OCI-LY3 (cell line): ENCODE measurements at regions not wholly inside any gene's neighbourhood (a gene's known extent, or its start where the extent isn't known, plus 50 kb on each side); places are given as distances from the start of the nearest gene placed in this dataset.

Source experiments
- H2AFZ ChIP-seq: fragments of 200-600, 300-600 bp; shearing (Covaris generic); 2 replicates; pipeline ENCODE4 v1.6.0; 2014; ENCODE audit warnings: antibody characterized with exemption, low read depth, low read length
- H3K27ac ChIP-seq: fragments of 200-600, 300-600 bp; sonication (generic); 2 replicates; pipeline ENCODE4 v1.5.1; 2014; ENCODE audit warnings: mild to moderate bottlenecking, low read length, moderate library complexity, mixed read lengths
- H3K27me3 ChIP-seq: fragments of 200-600, 300-600 bp; sonication (generic); 2 replicates; pipeline ENCODE4 v1.6.1; 2014; ENCODE audit warnings: low read depth, low read length, mixed read lengths
- H3K36me3 ChIP-seq: fragments of 200-600, 300-600 bp; sonication (generic); replicated peaks from 2 replicates; pipeline ENCODE3; 2014; ENCODE audit warnings: low read depth, low read length, mixed read lengths
- H3K4me1 ChIP-seq: fragments of 300-600, 200-600 bp; sonication (generic); 2 replicates; pipeline ENCODE4 v1.6.1; 2014; ENCODE audit warnings: low read length, mixed read lengths
- H3K4me2 ChIP-seq: fragments of 200-600, 300-600 bp; sonication (generic); 2 replicates; pipeline ENCODE4 v1.6.1; 2014; ENCODE audit warnings: low read length, mixed read lengths
- H3K4me3 ChIP-seq: fragments of 300-600, 200-600 bp; sonication (generic); 2 replicates; pipeline ENCODE4 v1.5.1; 2014; ENCODE audit warnings: antibody characterized with exemption, mild to moderate bottlenecking, low read length, moderate library complexity
- H3K79me2 ChIP-seq: fragments of 300-600, 200-600 bp; shearing (Covaris generic); 2 replicates; pipeline ENCODE4 v1.6.1; 2014; ENCODE audit warnings: mild to moderate bottlenecking, low read length, mixed read lengths
- H3K9ac ChIP-seq: fragments of 300-600, 200-600 bp; shearing (Covaris generic); 2 replicates; pipeline ENCODE4 v1.6.0; 2014; ENCODE audit warnings: mild to moderate bottlenecking, low read length, moderate library complexity
- H3K9me3 ChIP-seq: fragments of 200-600, 300-600 bp; shearing (Covaris generic); 2 replicates; pipeline ENCODE4 v1.6.1; 2014; ENCODE audit warnings: low read length, mixed read lengths; ENCODE audit not compliant: insufficient read depth
- H4K20me1 ChIP-seq: fragments of 200-600, 300-600 bp; sonication (generic); 2 replicates; pipeline ENCODE4 v1.6.1; 2016; ENCODE audit warnings: low read length, mixed read lengths; ENCODE audit not compliant: insufficient read depth
- EZH2phosphoT487 ChIP-seq: fragments of 200-600 bp; shearing (Covaris generic); IDR thresholded peaks from 2 replicates; pipeline ENCODE4 v1.6.1; 2018; ENCODE audit warnings: antibody characterized with exemption, mixed run types, low read depth
- TF ChIP-seq, protein P1 (sequence below): fragments of 200-600, 300-600 bp; sonication (generic); IDR thresholded peaks from 2 replicates; pipeline ENCODE4 v1.5.1; 2014; ENCODE audit warnings: antibody characterized with exemption, low read length, low read depth

DNA sequence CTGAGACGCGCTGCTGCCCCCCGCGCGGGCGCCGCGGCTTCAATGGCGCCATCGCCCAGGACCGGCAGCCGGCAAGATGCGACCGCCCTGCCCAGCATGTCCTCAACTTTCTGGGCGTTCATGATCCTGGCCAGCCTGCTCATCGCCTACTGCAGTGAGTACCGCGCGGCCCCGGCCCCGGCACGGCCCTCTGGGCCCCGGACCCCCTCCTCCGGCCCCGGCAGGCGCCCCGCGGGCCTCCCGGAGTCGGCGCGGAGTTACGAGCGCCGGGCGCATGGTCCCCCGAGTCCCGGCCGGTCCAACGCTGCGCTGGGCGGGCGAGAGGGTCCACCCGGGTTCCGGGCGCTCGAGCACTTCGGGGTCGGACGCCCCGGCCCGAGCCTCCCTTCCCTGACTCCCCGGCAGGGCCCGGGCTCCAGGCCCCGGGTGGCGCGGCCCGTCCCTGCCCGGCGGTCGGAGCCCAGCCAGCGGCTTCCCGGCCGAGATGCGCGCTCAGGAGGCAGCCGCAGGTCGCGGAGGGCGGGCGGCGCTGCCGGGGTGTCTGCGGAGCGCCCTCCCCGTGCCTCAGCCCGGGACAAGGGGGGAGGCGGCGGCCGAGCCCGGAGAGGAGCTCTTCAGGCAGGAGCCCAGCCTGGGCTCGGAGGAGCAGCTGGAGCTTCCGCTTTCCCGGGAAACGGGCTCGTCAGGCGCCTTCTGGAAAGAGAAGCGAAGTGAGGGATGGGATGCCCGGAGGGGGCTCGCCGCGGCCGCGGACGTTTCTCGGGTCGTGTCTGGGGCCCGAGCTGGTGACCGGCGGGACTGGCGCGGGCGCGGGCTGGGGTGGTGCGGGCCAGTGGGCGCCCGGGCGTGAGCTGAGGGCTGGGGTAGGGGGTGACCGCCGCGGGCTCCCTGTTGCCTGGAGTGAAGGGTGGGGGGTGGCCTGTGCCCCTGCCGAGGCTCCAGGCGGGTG, 1337.8 kb downstream of the BRD1 start:
- H3K27me3 ChIP-seq: peaks cover 6% of the 10 kb centered on the region; the same call in 1 of the 2 replicates
- no peak overlapping the region for H3K4me3 ChIP-seq
- H3K27ac ChIP-seq: no peak overlapping the region
- H2AFZ ChIP-seq: no peak overlapping the region
- no peaks in the 10 kb centered on the region for H3K9me3 ChIP-seq
- H4K20me1 ChIP-seq: no peaks in the 10 kb centered on the region; the same call in 1 of the 2 replicates
- H3K9ac ChIP-seq: no peak overlapping the region
- no peaks in the 10 kb centered on the region for H3K79me2 ChIP-seq
- H3K4me1 ChIP-seq: no peaks in the 10 kb centered on the region
- no peak for TF ChIP-seq EZH2phosphoT487
- TF ChIP-seq, protein P1, sequence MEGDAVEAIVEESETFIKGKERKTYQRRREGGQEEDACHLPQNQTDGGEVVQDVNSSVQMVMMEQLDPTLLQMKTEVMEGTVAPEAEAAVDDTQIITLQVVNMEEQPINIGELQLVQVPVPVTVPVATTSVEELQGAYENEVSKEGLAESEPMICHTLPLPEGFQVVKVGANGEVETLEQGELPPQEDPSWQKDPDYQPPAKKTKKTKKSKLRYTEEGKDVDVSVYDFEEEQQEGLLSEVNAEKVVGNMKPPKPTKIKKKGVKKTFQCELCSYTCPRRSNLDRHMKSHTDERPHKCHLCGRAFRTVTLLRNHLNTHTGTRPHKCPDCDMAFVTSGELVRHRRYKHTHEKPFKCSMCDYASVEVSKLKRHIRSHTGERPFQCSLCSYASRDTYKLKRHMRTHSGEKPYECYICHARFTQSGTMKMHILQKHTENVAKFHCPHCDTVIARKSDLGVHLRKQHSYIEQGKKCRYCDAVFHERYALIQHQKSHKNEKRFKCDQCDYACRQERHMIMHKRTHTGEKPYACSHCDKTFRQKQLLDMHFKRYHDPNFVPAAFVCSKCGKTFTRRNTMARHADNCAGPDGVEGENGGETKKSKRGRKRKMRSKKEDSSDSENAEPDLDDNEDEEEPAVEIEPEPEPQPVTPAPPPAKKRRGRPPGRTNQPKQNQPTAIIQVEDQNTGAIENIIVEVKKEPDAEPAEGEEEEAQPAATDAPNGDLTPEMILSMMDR: no peak
- H3K36me3 ChIP-seq: no peaks in the 10 kb centered on the region
- no peak overlapping the region for H3K4me2 ChIP-seq

DNA sequence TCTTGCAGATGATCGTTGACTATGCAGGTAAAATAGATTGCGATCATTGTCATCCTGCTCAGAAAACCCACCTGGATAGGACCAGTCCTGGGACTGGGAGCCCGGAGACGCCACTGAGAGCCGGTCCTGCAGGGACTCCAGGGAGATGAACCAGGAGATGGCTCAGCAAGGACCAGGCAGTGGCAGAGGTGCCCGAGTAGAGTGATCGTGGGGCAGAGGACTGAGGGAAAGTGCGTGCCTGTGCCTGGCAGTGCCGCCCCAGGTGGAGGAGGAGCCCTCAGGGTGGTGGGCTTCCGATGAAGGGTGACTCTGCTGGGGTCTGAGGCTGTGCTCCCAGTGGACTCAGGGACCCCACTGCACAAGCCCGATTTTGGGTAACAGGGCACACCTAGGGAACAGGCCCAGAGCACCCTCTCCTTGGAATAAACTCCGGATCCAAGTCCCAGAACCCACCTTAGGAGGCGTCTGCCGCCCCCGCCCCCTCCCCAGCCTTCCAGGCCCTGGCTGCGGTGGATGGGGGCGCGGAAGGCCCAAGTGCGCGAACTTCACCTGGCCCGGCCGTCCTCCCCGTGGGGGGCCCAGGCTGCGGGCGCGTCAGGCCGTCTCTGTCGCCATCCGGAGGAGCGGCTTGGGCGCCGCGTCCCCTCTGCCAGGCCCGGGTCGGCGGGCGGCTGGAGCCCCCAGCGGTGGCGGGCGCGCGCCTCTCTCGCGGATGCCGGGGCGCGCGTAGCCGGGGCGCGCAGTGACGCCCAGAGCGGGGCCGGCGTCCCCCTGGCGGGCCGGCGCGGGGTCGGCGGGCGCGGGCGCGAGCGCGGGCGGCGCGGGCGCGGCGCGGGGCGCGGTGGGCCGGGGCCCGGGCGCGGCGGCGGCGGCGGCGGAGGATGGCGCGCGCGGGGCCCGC, 1338.8 kb downstream of the BRD1 start:
- no peaks in the 10 kb centered on the region for H3K36me3 ChIP-seq
- H3K9me3 ChIP-seq: no peaks in the 10 kb centered on the region
- H3K4me1 ChIP-seq: no peaks in the 10 kb centered on the region
- H3K4me2 ChIP-seq: no peak overlapping the region
- H2AFZ ChIP-seq: no peak overlapping the region
- H3K9ac ChIP-seq: no peak overlapping the region
- no peak overlapping the region for H3K27ac ChIP-seq
- H3K27me3 ChIP-seq: peaks cover 1% of the 10 kb centered on the region; the same call in 1 of the 2 replicates
- H3K79me2 ChIP-seq: no peaks in the 10 kb centered on the region
- no peak for TF ChIP-seq EZH2phosphoT487
- TF ChIP-seq, protein P1: no peak
- H3K4me3 ChIP-seq: no peak overlapping the region
- no peaks in the 10 kb centered on the region; the same call in 1 of the 2 replicates for H4K20me1 ChIP-seq

DNA sequence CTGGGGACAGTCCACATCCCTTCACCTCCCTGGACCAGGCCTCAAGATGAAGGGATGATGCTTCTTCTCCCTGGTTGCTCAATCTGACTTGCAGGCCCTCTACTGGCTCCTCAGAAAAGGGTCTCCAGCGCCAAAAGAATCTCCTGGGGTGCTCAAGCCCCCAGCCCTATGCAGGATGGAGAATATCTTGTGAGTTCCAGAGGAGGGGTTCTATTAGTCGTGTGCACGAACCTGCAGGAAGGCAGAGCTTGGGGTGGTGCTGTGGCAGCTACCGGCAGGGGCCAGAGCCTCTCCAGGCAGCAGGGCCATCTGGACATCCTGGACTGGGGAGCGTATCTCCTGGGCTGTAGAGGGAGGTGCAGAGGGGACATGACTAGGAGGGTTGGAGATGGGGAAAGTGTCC, 1339.5 kb downstream of the BRD1 start:
- Histone ChIP-seq H3K36me3 (no peaks in the 10 kb centered on the region), H3K4me2 (no peak overlapping the region), H3K9me3 (no peaks in the 10 kb centered on the region)

More for the DNA sequence above, 1339.5 kb downstream of the BRD1 start:
- Histone ChIP-seq H3K9ac (no peak overlapping the region), H3K27me3 (no peaks in the 10 kb centered on the region), H4K20me1 (no peaks in the 10 kb centered on the region; the same call in 1 of the 2 replicates), H3K27ac (no peak overlapping the region), H3K4me3 (no peak overlapping the region), H3K4me1 (no peaks in the 10 kb centered on the region), H3K79me2 (no peaks in the 10 kb centered on the region), H2AFZ (no peak overlapping the region)
- no peak for TF ChIP-seq EZH2phosphoT487
- TF ChIP-seq, protein P1: peak; percentile 16; the same call in 1 of the 2 replicates
